ENCODE measurements at regions not wholly inside any gene's neighbourhood (a gene's known extent, or its start where the extent isn't known, plus 50 kb on each side); places are given as distances from the start of the nearest gene placed in this dataset.

- no peak for TF ChIP-seq CTCF (conservative IDR thresholded peaks at IDR 0.05)
- TF ChIP-seq EZH2 (IDR thresholded peaks at IDR 0.05; ENCODE audit: low read depth): no peak
Measured at GRCh38 chr9:73357607-73358006, 205.9 kb downstream of the ANXA1 start.

Measured in PC-9 (cell line).